IMR-90 (cell line): ENCODE measurements at regions not wholly inside any gene's neighbourhood (a gene's known extent, or its start where the extent isn't known, plus 50 kb on each side); places are given as distances from the start of the nearest gene placed in this dataset. TPM values are rescaled to one million over a fixed set of nuclear protein-coding genes. Genes with fewer than 3 reads are reported as not detected.

ENCODE experiments used
- microRNA-seq, 2 experiments: library from miRNA; stranded (forward) in 1 of 2; unstranded in 1 of 2; fragments of 10-50 nt in 1 of 2; fragments of <30 nt in 1 of 2; gene quantifications in 1 of 2; microRNA quantifications in 1 of 2; one replicate each; pipeline versions ENCODE3 to v1.1.0; 2013 to 2020; ENCODE audit not compliant: insufficient read depth in 1 of 2, insufficient read length in 1 of 2, unreplicated experiment in 1 of 2
- small RNA-seq, 5 experiments: library from RNA; depleted of rRNA; stranded (forward); fragments of <200 nt; gene quantifications; one replicate each; pipeline ENCODE3, GENCODE V24; 2012

Small RNA genes lying in the stretch of these regions (microRNA-seq; reads per million reads assigned to microRNA genes)
- not detected for gene AL021921.1 (ENCODE audit: insufficient read depth, insufficient read length)

Small RNA genes lying in the stretch of these regions (small RNA-seq; reads per million reads assigned to genes)
- 0 reads per million in 5 experiments for gene AL021921.1
